BLaER1 (cell line): ENCODE measurements at regions not wholly inside any gene's neighbourhood (a gene's known extent, or its start where the extent isn't known, plus 50 kb on each side); places are given as distances from the start of the nearest gene placed in this dataset.

ENCODE experiments used
- H3K27ac ChIP-seq: shearing (Covaris generic); formaldehyde crosslinking; 2 replicates; pipeline ENCODE4 v1.8.1; 2022
- H3K27me3 ChIP-seq: shearing (Covaris generic); formaldehyde crosslinking; 2 replicates; pipeline ENCODE4 v1.8.1; 2022
- H3K36me3 ChIP-seq: shearing (Covaris generic); formaldehyde crosslinking; 2 replicates; pipeline ENCODE4 v1.8.1; 2022
- H3K4me1 ChIP-seq: shearing (Covaris generic); formaldehyde crosslinking; 2 replicates; pipeline ENCODE4 v1.8.1; 2022
- H3K4me2 ChIP-seq: shearing (Covaris generic); formaldehyde crosslinking; 2 replicates; pipeline ENCODE4 v1.8.1; 2022
- H3K4me3 ChIP-seq: shearing (Covaris generic); formaldehyde crosslinking; 2 replicates; pipeline ENCODE4 v1.8.1; 2022
- H3K9ac ChIP-seq: shearing (Covaris generic); formaldehyde crosslinking; 2 replicates; pipeline ENCODE4 v1.8.1; 2022
- H3K9me3 ChIP-seq: shearing (Covaris generic); formaldehyde crosslinking; 2 replicates; pipeline ENCODE4 v1.8.1; 2022
- H4K20me1 ChIP-seq: shearing (Covaris generic); formaldehyde crosslinking; 2 replicates; pipeline ENCODE4 v1.8.1; 2022
- Cebpa-rat ChIP-seq: shearing (Covaris generic); IDR thresholded peaks from 2 replicates; pipeline ENCODE4 v1.8.1; 2022

- no peak overlapping the region for H3K9ac ChIP-seq
- no peak overlapping the region for H3K4me2 ChIP-seq
- no peaks in the 10 kb centered on the region for H3K27me3 ChIP-seq
- H3K9me3 ChIP-seq = no peaks in the 10 kb centered on the region
- TF ChIP-seq Cebpa-rat = no peak
- no peak overlapping the region for H3K4me3 ChIP-seq
- no peaks in the 10 kb centered on the region for H3K36me3 ChIP-seq
- H4K20me1 ChIP-seq = no peaks in the 10 kb centered on the region
- no peak overlapping the region for H3K27ac ChIP-seq
- no peaks in the 10 kb centered on the region for H3K4me1 ChIP-seq
These were observed 948.7 kb upstream of the GHITM start for GRCh38 chr10:83190614-83191013.

- Histone ChIP-seq H4K20me1 (no peaks in the 10 kb centered on the region), H3K27ac (no peak overlapping the region), H3K4me3 (no peak overlapping the region), H3K4me2 (no peak overlapping the region), H3K4me1 (no peaks in the 10 kb centered on the region), H3K9ac (no peak overlapping the region), H3K9me3 (no peaks in the 10 kb centered on the region), H3K27me3 (no peaks in the 10 kb centered on the region), H3K36me3 (no peaks in the 10 kb centered on the region)
- no peak for TF ChIP-seq Cebpa-rat
These were observed 946.3 kb upstream of the GHITM start for GRCh38 chr10:83193026-83193425.

GRCh38 chr10:83195021-83195420 lies 944.3 kb upstream of the GHITM start:
- Histone ChIP-seq H3K27me3 (no peaks in the 10 kb centered on the region), H3K4me3 (no peak overlapping the region), H3K27ac (no peak overlapping the region), H3K9me3 (no peaks in the 10 kb centered on the region), H3K9ac (no peak overlapping the region), H3K4me1 (no peaks in the 10 kb centered on the region), H3K4me2 (no peak overlapping the region), H3K36me3 (no peaks in the 10 kb centered on the region), H4K20me1 (no peaks in the 10 kb centered on the region)
- TF ChIP-seq Cebpa-rat = no peak

GRCh38 chr10:83199374-83199773 lies 939.9 kb upstream of the GHITM start:
- Histone ChIP-seq H3K4me1 (no peaks in the 10 kb centered on the region), H3K4me2 (no peak overlapping the region), H3K27ac (no peak overlapping the region), H3K27me3 (no peaks in the 10 kb centered on the region), H3K36me3 (no peaks in the 10 kb centered on the region), H4K20me1 (no peaks in the 10 kb centered on the region), H3K9me3 (no peaks in the 10 kb centered on the region), H3K9ac (no peak overlapping the region), H3K4me3 (no peak overlapping the region)
- TF ChIP-seq Cebpa-rat = no peak

DNA sequence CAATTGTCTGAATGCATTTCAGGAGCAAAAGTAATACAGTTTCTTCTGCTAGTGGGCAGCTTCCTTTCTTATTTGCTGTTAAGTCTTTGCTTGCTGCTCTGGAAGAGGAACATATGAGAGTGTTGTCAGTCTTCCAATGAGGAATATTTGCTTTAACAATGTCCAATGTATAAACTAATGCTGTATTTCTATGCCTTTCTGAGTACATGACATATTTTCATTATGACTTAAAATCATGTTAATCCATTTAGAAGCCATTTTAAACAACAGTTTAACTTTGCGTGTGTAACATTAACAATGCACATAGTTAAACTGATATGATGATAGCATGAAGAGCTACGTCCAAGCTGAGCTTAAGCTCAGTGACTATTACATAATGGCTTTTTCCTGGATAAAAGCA lies 933.4 kb upstream of the GHITM start:
- Histone ChIP-seq H4K20me1 (no peaks in the 10 kb centered on the region), H3K4me2 (no peak overlapping the region), H3K27ac (no peak overlapping the region), H3K27me3 (no peaks in the 10 kb centered on the region), H3K9me3 (no peaks in the 10 kb centered on the region), H3K36me3 (no peaks in the 10 kb centered on the region), H3K9ac (no peak overlapping the region), H3K4me1 (no peaks in the 10 kb centered on the region), H3K4me3 (no peak overlapping the region)
- no peak for TF ChIP-seq Cebpa-rat

DNA sequence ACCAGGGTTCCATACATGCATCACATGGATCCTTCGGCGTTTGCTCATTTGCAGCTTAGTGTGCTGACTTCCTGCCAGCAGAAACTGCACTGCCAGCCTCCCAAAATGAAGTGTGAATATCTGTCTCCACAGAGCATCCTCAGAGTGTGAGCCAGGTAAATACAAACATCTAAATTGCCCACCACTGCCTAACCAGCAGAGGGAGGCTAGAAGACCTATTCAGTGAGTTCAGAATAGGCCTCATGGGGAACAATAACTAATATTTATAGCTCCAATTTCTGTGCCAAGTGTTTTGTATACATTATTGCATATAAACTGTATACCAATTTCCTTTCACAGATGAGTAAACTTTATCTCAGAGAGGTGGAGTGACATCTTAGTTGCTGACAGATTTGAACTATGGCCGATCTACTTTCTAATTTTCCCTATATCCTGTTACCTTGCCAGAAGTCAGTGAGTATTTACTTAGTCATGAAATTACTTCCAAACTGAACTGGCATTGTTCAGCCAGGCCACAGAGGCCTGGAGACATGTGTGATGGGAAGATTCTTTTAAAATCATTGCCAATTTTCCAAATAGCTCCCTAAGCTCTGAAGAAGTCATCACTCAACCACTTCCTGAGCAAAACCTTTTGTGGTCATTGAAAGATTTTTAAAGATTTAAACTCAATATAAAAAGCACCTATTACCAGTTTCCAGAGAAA lies 926.5 kb upstream of the GHITM start:
- H3K4me3 ChIP-seq = no peak overlapping the region
- H3K27me3 ChIP-seq = no peaks in the 10 kb centered on the region
- no peak overlapping the region for H3K4me2 ChIP-seq
- no peaks in the 10 kb centered on the region for H3K9me3 ChIP-seq
- no peak overlapping the region for H3K9ac ChIP-seq
- H3K4me1 ChIP-seq = no peaks in the 10 kb centered on the region
- no peak for TF ChIP-seq Cebpa-rat
- no peaks in the 10 kb centered on the region for H4K20me1 ChIP-seq
- H3K36me3 ChIP-seq = no peaks in the 10 kb centered on the region
- H3K27ac ChIP-seq = no peak overlapping the region

- Histone ChIP-seq H3K27me3 (no peaks in the 10 kb centered on the region), H4K20me1 (no peaks in the 10 kb centered on the region), H3K4me1 (no peaks in the 10 kb centered on the region), H3K4me2 (no peak overlapping the region), H3K9ac (no peak overlapping the region), H3K27ac (no peak overlapping the region), H3K36me3 (no peaks in the 10 kb centered on the region), H3K4me3 (no peak overlapping the region), H3K9me3 (no peaks in the 10 kb centered on the region)
- no peak for TF ChIP-seq Cebpa-rat
These were observed 925.2 kb upstream of the GHITM start for GRCh38 chr10:83214136-83214535.

DNA sequence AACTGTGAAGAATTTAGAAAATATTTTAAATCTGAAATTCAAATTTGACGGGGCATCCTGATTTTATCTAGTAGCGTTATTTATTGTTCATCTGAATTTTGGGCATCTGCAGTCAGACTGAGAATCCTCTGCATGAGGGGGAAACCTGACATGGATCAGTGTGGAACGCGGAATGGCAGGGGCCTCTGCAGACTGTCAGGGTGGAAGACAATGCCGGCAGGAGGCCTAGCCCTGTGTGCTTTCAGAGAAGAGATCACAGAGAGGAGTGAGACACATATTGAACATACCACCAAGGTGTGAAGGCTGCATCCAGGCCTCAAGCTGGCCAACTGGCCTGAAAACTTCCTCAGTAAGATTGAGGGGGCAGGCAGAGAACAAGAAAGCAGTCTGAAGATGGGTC lies 921.1 kb upstream of the GHITM start:
- H3K36me3 ChIP-seq = no peaks in the 10 kb centered on the region
- no peak overlapping the region for H3K4me3 ChIP-seq
- H3K27me3 ChIP-seq = no peaks in the 10 kb centered on the region
- H3K9ac ChIP-seq = no peak overlapping the region
- H3K27ac ChIP-seq = no peak overlapping the region
- no peak overlapping the region for H3K4me2 ChIP-seq
- no peaks in the 10 kb centered on the region for H4K20me1 ChIP-seq
- peaks cover 8% of the 10 kb centered on the region for H3K4me1 ChIP-seq
- no peak for TF ChIP-seq Cebpa-rat
- H3K9me3 ChIP-seq = no peaks in the 10 kb centered on the region

DNA sequence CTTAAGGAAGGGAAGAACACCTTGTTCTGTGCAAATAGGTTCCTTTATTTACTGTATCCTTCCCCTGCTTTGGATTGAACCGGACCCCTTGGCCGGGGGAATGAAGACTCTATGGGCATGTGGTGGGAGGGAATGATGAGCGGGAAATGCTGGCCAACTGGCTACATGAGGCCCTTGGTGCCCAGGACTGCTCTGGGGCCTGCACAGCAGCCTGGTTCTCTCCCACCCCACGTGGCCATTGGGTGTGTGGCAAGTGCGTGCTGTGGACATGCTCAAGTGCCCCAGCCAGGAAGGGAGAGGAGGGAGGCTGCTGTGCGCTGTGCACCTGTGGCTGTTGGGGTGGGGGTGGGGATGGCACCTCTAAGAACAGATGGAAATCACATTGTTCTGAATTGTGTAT lies 917.0 kb upstream of the GHITM start:
- H3K4me1 ChIP-seq = peaks cover 8% of the 10 kb centered on the region
- H4K20me1 ChIP-seq = no peaks in the 10 kb centered on the region

GRCh38 chr10:83222832-83223742 lies 916.2 kb upstream of the GHITM start:
- Histone ChIP-seq H3K9me3 (no peaks in the 10 kb centered on the region), H3K36me3 (no peaks in the 10 kb centered on the region), H3K27ac (no peak overlapping the region), H3K4me3 (no peak overlapping the region), H3K27me3 (no peaks in the 10 kb centered on the region), H3K4me1 (peaks cover 8% of the 10 kb centered on the region), H3K9ac (no peak overlapping the region), H4K20me1 (no peaks in the 10 kb centered on the region), H3K4me2 (peak overlapping the region; percentile 34)
- TF ChIP-seq Cebpa-rat = no peak

More for the DNA sequence above, 917.0 kb upstream of the GHITM start:
- no peaks in the 10 kb centered on the region for H3K9me3 ChIP-seq
- no peaks in the 10 kb centered on the region for H3K27me3 ChIP-seq
- H3K27ac ChIP-seq = no peak overlapping the region
- TF ChIP-seq Cebpa-rat = no peak
- H3K4me3 ChIP-seq = no peak overlapping the region
- no peak overlapping the region for H3K9ac ChIP-seq
- peak overlapping the region; percentile 34 for H3K4me2 ChIP-seq
- no peaks in the 10 kb centered on the region for H3K36me3 ChIP-seq
